NCI-H2081 (cell line): ENCODE measurements at regions not wholly inside any gene's neighbourhood (a gene's known extent, or its start where the extent isn't known, plus 50 kb on each side); places are given as distances from the start of the nearest gene placed in this dataset.
A peak's percentile ranks its signal among the peaks of the same experiment; 100 is the strongest.
"Not testable (repeated sequence)": the region's sequence is repeated elsewhere in the genome, so short reads cannot be mapped to it uniquely, and the experiment has no call there.

Experiments
- DNase-seq, 2 experiments: peaks; one replicate each; lab custom pipeline; 2025; lab: John Stamatoyannopoulos, UW

GRCh38 chr4:94014484-94015136 is 186.1 kb downstream of the ATOH1 start:
- no peak for DNase-seq

DNA sequence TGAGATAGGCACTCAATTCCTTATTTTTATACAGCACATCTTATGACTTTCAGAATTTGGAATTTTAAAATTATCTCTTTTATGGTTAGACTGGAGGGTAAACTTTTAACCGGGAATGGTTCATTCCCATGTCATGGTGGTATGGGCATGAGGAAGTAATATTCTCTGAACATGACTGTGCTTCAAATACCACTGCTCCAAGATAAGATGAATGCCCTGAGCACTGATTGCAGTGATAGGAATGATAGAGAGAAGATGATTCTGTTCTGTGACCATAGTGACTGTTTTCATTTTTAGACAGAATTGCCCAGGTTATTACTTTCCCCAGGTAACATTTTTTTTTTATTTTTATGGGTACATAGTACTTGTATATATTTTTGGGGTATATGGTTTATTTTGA is 187.4 kb downstream of the ATOH1 start:
- no peak for DNase-seq

- no peak for DNase-seq
Measured at GRCh38 chr4:94032754-94033153, 174.9 kb upstream of the SMARCAD1 start.

DNA sequence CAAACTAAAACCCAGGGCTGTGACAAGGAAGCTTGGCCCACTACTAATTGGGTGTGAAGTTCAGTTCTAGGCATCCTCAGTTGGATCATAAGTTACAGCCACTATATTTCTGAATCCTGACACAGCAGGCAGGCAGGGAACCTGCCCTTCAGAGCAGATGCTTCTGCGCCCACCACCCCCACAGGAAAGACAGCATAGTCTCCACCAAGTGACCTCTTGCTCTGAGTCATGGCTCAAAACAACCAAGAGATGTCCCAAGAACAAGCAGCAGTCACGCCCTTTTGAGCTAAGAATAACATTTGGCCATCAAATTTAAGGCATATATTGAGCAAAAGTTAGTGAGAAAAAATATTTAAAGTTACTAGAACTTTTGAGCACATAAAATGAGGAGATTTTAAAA is 170.7 kb upstream of the SMARCAD1 start:
- no peak for DNase-seq

- DNase-seq = no peak
Measured at GRCh38 chr4:94038195-94038594, 169.5 kb upstream of the SMARCAD1 start.

- no peak for DNase-seq
Measured at GRCh38 chr4:94039226-94039625, 168.4 kb upstream of the SMARCAD1 start.

DNA sequence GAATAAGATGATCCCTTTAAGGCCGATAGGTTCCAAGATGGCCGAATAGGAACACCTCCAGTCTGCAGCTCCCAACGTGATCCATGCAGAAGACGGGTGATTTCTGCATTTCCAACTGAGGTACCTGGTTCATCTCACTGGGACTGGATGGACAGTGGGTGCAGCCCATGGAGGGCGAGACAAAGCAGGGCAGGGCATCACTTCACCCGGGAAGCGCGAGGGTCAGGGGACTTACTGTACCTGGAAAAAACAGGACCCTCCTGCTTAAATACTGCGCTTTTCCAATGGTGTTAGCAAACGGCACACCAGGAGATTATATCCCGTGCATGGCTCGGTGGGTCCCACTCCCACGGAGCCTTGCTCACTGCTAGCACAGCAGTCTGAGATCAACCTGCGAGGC is 163.2 kb upstream of the SMARCAD1 start:
- DNase-seq = not testable (repeated sequence)

DNA sequence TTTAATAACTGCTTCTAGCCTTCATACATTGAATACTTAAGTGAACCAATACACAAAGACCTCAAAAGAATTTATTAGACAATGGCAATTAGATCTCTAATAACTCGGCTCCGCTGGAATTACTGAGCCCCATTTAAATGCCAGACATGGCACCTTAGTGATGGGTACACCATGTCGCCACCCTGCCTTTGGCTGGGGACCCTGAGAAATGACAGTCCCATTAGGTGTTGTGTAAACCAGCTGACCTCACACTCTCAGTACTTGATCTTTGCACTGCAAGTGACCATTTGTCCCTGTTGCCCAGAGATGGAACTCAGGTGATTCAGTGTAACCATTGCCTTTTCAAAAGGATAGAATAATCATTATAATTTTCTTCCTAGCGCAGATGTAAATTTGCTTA is 144.6 kb upstream of the SMARCAD1 start:
- no peak for DNase-seq

DNA sequence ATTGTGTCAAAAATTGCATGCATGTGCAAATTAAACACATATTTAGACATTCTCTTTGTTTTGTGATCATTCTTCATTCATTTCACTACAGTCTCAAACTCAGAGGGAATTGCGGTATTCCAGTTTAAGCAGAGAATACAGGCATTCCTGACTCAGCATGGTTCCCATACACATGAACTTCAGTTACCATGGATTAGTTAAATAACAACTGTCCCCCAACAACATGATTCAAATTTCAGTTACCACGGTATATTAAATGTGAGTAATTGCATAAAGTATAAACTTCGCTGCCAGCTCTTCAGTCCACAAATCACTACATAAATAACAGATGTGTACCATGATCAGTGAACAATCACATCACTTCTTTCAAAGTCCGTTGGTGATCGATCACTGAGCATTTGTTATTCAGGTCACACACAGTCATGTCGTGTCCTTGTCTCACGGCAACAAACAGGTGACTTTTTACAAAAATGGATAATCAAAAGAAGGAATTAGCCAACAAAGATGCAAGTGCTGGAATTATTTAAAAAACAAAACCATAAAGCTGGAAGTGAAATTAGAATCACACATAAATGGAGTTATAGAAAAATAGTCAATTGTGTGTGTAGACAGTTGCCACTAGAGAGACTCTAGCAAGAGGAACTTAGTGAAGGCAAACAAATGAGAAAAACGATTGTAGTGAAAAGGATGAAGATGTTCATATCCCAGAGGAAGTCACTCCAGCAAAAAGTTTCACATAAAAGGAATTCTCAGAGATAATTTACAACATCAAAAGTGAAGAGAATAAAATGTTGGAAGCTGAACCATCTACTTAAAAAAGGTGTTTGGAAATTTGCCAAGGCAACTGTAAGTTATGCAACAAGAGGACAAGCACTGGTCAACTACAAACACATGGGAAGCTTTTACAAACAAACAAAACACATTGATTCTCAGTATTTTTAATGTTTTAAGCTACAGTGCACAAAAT is 138.6 kb upstream of the SMARCAD1 start:
- no peak for DNase-seq

- no peak for DNase-seq
Measured at GRCh38 chr4:94076498-94076897, 131.2 kb upstream of the SMARCAD1 start.

DNA sequence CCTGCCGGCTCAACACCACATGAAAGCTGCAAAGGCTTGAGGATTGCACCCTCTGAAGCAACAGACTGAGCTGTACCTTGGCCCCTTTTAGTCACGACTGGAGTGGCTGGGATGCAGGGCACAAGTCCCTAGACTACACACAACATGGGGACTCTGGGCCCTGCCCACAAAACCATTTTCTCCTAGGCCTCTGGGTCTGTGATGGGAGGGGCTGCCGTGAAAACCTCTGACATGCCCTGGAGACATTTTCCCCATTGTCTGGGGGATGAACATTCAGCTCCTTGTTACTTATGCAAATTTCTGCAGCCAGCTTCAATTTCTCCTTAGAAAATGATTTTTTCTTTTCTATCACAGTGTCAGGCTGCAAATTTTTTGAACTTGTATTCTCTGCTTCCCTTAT is 123.5 kb upstream of the SMARCAD1 start:
- no peak for DNase-seq

DNA sequence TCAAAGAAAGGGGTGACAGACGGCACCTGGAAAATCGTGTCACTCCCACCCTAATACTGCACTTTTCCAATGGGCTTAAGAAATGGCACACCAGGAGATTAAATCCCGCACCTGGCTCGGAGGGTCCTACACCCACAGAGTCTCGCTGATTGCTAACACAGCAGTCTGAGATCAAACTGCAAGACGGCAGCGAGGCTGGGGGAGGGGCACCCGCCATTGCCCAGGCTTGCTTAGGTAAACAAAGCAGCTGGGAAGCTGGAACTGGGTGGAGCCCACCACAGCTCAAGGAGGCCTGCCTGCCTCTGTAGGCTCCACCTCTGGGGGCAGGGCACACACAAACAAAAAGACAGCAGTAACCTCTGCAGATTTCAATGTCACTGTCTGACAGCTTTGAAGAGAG is 108.5 kb upstream of the SMARCAD1 start:
- not testable (repeated sequence) for DNase-seq

DNA sequence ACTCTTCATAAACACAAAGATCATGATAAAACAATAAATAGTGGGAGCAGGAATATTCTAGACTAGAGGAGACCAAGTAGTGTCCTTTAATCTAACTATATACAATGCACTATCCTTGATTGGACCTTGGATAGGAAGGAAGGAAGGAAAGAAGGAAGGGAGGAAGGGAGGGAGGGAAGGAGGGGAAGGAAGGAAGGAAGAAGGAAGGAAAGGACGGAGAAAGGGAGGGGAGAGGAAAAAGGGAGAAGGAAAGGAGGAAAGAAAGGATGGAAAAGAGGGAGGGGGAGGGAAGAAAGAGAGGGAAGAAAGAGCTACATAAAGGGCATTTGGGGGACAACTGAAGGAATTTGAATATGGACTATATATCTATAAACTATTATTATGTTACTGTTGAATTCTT is 95.0 kb upstream of the SMARCAD1 start:
- no peak for DNase-seq

DNA sequence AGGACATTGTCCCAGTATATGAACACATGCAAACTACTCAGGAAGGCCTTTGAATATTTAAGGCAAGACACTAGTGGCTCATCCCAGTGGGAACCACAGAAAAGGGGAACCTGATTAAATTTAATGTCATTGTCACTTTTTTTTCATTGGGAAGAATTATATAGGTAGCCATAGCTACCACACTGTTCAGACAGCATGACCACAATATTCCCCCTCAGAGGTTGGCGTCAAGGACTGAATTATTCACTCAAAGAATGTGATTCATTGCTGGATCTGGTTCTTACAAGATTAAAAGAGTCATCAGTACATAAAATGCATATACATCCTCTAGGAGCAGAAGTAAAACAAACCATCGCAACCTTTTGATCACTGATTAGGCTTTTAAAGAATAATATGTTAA is 92.0 kb upstream of the SMARCAD1 start:
- no peak for DNase-seq

GRCh38 chr4:94116842-94117241 is 90.8 kb upstream of the SMARCAD1 start:
- DNase-seq = no peak

GRCh38 chr4:94126669-94127068 is 81.0 kb upstream of the SMARCAD1 start:
- DNase-seq = no peak

DNA sequence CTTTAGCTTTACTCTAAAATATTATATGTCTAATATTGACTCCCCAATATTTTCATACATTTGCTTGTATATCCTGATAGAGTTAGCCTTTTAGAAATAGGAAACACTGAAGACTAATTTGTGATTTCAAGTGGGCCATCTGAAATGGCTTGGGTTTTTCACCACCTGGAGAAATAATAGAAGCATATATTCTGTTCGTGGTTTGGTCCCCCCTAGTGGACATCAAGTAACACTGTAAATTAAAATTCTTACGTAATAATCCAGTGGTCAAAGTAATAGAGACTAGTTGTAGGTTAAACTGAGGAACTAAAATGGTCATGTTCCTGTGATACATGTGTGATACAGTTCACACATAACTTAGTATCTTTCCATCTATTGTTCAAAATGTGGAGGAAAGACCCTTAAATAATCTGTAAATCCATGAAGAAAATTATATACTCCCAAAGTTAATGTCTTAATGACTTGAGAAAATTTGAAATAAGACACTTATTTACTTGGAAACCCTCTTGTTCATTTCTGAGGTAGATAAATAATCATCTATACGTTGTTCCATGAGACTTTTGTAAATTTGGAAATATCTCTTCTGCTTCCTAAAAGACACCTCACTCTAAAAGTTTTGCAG is 79.8 kb upstream of the SMARCAD1 start:
- peak; percentile 1 to 2 for DNase-seq

DNA sequence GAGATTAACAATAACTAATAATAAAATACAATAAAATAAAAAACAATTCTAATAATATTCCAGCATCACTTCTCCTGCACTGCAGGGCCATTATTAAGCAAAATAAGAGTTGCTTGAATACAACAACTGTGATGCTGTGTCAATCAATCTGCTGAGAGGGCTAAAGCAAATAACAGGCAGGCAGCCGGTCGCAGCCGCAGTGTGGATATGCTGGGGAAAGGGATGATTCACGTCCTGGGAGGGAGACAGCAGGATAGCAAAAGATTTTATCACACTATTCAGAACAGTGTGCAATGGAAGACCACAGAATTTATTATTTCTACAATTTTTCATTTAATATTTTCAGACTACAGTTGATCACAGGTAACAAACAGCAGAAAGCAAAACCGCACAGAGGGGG is 76.5 kb upstream of the SMARCAD1 start:
- no peak for DNase-seq

DNA sequence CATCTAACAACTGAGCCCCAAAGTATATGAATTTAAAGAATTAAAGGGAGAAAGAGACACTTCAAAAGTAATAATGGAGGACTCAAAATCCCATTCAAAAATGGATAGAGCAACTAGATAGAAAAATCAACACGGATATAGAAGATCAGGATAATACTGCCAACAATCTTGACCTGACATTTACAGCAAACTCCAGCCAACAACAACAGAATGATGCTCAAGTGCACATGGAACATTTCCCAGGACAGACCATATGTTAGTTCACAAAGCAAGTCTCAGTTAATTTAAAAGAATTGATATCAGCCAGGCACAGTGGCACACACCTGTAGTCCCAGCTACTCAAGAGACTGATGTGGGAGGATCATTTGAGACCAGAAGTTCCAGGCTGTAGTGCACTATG is 72.0 kb upstream of the SMARCAD1 start:
- no peak for DNase-seq

DNA sequence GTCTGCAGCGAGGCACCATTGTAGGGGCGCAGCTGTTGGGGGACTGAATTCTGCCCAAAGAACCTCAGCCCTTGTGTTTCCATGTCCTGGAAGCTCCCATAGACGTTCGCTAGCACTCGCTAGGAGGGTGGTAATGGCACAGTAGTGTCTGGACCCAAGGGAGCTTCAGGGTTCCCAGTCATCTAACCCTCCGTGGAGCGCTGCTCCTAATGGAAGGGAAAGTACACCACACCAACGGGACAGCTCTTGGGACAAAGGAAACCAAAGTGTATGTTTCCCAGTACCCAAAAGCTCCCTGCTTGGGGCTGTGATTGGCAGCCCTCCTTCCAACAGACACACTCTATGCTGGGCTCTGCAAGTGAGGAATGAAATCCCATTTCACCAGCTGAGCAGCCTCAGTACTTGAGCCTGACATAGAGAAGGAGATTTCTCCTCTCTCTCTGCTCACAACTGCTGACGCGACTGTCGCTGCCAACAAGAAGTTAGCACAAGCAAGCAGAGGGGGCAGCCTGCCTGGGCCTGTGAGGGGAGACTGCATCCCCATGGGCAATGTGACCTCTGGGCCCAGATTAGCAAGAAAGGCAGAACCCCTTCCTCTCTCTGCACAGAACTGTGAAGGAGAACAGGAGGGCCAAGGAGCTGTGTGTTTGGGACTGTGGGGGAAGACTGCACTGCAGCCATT is 67.6 kb upstream of the SMARCAD1 start:
- DNase-seq = no peak

DNA sequence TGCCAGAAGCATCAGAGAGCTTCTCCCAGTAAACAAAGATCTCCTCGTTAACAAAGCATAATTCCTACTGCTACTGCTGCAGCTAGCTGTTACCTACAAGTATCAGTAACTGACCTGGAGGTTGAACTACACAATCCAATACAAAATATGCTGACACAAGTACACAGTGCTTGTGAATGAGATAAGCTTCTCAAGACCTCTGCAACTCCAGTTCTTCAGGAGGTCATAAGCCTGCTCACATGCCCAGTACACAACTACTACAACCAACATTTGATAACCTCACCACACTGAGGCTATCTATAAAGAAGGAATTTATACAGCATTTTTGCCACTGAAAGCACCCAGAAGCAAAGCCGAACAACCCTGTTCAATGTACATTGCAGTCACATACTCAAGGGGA is 66.7 kb upstream of the SMARCAD1 start:
- DNase-seq = no peak

- DNase-seq = not testable (repeated sequence)
Measured at GRCh38 chr4:94148052-94148451, 59.6 kb upstream of the SMARCAD1 start.
